ENCODE measurements at regions not wholly inside any gene's neighbourhood (a gene's known extent, or its start where the extent isn't known, plus 50 kb on each side); places are given as distances from the start of the nearest gene placed in this dataset.
A peak's percentile ranks its signal among the peaks of the same experiment; 100 is the strongest.

GRCh38 chr17:63189930-63190329, 223.9 kb downstream of the TANC2 start:
- H3K9me3 ChIP-seq (replicated peaks; ENCODE audit: control insufficient read depth, insufficient read depth, low read depth, low read length) = no peaks in the 10 kb centered on the region
- no peak overlapping the region for H3K27ac ChIP-seq (ENCODE audit: extremely low read depth, low read depth, low read length)
- in situ Hi-C loops (cut with MboI) = no loop called here
- no peak for TF ChIP-seq KDM5B (IDR thresholded peaks at IDR 0.05; ENCODE audit: insufficient replicate concordance, low read depth, low read length)
- no peak for TF ChIP-seq HMGN3 (IDR thresholded peaks at IDR 0.05; ENCODE audit: borderline replicate concordance, extremely low read depth, insufficient read length, low read depth, low read length)
- TF ChIP-seq, protein P1, sequence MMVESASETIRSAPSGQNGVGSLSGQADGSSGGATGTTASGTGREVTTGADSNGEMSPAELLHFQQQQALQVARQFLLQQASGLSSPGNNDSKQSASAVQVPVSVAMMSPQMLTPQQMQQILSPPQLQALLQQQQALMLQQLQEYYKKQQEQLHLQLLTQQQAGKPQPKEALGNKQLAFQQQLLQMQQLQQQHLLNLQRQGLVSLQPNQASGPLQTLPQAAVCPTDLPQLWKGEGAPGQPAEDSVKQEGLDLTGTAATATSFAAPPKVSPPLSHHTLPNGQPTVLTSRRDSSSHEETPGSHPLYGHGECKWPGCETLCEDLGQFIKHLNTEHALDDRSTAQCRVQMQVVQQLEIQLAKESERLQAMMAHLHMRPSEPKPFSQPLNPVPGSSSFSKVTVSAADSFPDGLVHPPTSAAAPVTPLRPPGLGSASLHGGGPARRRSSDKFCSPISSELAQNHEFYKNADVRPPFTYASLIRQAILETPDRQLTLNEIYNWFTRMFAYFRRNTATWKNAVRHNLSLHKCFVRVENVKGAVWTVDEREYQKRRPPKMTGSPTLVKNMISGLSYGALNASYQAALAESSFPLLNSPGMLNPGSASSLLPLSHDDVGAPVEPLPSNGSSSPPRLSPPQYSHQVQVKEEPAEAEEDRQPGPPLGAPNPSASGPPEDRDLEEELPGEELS (CRISPR knock-in tag; IDR thresholded peaks at IDR 0.05; ENCODE audit: borderline replicate concordance) = no peak
- no peak for TF ChIP-seq CEBPG (CRISPR knock-in tag; IDR thresholded peaks at IDR 0.05)
- peak in 1 of 2 experiments; percentile 37; a peak in 1 of 4 replicates for TF ChIP-seq CEBPG (tag; conservative IDR thresholded peaks at IDR 0.05 in 1 of 2, IDR thresholded peaks at IDR 0.05 in 1 of 2)
- no peak for TF ChIP-seq E2F5 (CRISPR knock-in tag; IDR thresholded peaks at IDR 0.05)
- TF ChIP-seq ATF3 (IDR thresholded peaks at IDR 0.05) = peak; percentile 54
- TF ChIP-seq ATF3 (CRISPR knock-in tag; conservative IDR thresholded peaks at IDR 0.05) = no peak
- no peak overlapping the region for H3K4me3 ChIP-seq
- ATAC-seq = no peak
- no peaks in the 10 kb centered on the region for H3K27me3 ChIP-seq (ENCODE audit: control insufficient read depth in 2 of 2, insufficient read depth in 2 of 2, low read length in 2 of 2)
- no peaks in the 10 kb centered on the region for H3K9me1 ChIP-seq (ENCODE audit: control insufficient read depth, insufficient read depth, low read length)
- no peaks in the 10 kb centered on the region for H3K79me2 ChIP-seq (ENCODE audit: control insufficient read depth, insufficient read depth, low read length)
- H3K36me3 ChIP-seq (ENCODE audit: control insufficient read depth, insufficient read depth, low read length) = no peaks in the 10 kb centered on the region
- no peak overlapping the region for H3K9ac ChIP-seq (ENCODE audit: insufficient read depth in 1 of 2, low read depth in 2 of 2, low read length in 2 of 2)
- ChIA-PET POLR2A (interaction anchor here (0.7 kb wide), 1 partner anchor 8 kb away, joined by 4 read pairs; no protein-coding TSS in a partner anchor), CTCF (ENCODE audit: low intra/inter-chr PET ratio) (no interaction called here)
- H3K4me2 ChIP-seq (ENCODE audit: insufficient read depth, low read length) = no peak overlapping the region
- BruUV-seq (replicated peaks) = no TSS peak
- no peak for FAIRE-seq
- H2AFZ ChIP-seq (ENCODE audit: low read depth, low read length) = no peak overlapping the region
- H4K20me1 ChIP-seq (replicated peaks; ENCODE audit: control insufficient read depth, insufficient read depth, low read length) = no peaks in the 10 kb centered on the region
- 11% methylated on average over 3 of the region's 3 CpGs for WGBS (ENCODE audit: insufficient coverage, low coverage, missing lambda C conversion rate)
- DNase-seq (ENCODE audit: extremely low read depth in 1 of 4, low spot score in 3 of 4) = no peak
- no peaks in the 10 kb centered on the region for H3K4me1 ChIP-seq (replicated peaks in 1 of 2; ENCODE audit: control insufficient read depth in 2 of 2, insufficient read depth in 2 of 2, low read length in 2 of 2)
- intact Hi-C loops (cut with micrococcal nuclease) = no loop called here
